ENCODE measurements at regions not wholly inside any gene's neighbourhood (a gene's known extent, or its start where the extent isn't known, plus 50 kb on each side); places are given as distances from the start of the nearest gene placed in this dataset.

DNA sequence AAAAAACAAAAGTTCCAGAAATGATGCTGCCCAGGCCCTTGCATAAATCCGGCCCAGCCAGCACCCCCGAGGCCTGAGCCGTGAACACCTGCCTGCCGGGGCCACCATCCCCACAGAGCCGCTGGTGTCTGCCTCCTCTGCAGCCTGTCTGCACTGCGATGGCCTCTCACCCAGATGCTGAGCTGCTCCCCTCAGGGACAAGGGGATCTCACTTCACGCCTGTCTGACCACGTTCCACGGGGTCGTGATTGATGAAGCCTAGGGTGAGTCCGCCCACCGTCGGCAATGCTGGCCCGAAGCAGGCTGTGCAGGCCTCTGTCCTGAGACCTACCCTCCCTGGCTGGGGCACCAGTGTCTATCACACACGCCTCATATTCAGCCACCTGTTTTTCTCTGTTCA lies 444.2 kb downstream of the EIPR1 start:
- TF ChIP-seq MYC (IDR thresholded peaks at IDR 0.05; ENCODE audit: insufficient read depth, insufficient read length, insufficient replicate concordance, low read length, severe bottlenecking) (no peak), CHD2 (IDR thresholded peaks at IDR 0.05; ENCODE audit: borderline replicate concordance, low read depth, low read length) (no peak), STAT3 (IDR thresholded peaks at IDR 0.05; ENCODE audit: low read depth, low read length) (no peak), YY1 (IDR thresholded peaks at IDR 0.05; ENCODE audit: low read depth, low read length) (no peak), POLR2AphosphoS2 (IDR thresholded peaks at IDR 0.05; ENCODE audit: low read depth, low read length) (no peak), POLR2A (IDR thresholded peaks at IDR 0.05; ENCODE audit: low read depth, low read length) (no peak), TBL1XR1 (IDR thresholded peaks at IDR 0.05; ENCODE audit: low read depth, low read length) (no peak)
- TF ChIP-seq, protein P1, sequence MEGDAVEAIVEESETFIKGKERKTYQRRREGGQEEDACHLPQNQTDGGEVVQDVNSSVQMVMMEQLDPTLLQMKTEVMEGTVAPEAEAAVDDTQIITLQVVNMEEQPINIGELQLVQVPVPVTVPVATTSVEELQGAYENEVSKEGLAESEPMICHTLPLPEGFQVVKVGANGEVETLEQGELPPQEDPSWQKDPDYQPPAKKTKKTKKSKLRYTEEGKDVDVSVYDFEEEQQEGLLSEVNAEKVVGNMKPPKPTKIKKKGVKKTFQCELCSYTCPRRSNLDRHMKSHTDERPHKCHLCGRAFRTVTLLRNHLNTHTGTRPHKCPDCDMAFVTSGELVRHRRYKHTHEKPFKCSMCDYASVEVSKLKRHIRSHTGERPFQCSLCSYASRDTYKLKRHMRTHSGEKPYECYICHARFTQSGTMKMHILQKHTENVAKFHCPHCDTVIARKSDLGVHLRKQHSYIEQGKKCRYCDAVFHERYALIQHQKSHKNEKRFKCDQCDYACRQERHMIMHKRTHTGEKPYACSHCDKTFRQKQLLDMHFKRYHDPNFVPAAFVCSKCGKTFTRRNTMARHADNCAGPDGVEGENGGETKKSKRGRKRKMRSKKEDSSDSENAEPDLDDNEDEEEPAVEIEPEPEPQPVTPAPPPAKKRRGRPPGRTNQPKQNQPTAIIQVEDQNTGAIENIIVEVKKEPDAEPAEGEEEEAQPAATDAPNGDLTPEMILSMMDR (IDR thresholded peaks at IDR 0.05 in 2 of 3, conservative IDR thresholded peaks at IDR 0.05 in 1 of 3; ENCODE audit: control insufficient read depth in 2 of 3, extremely low read depth in 1 of 3, insufficient read depth in 1 of 3, low read depth in 3 of 3, low read length in 3 of 3): no peak
- TF ChIP-seq, protein P2, sequence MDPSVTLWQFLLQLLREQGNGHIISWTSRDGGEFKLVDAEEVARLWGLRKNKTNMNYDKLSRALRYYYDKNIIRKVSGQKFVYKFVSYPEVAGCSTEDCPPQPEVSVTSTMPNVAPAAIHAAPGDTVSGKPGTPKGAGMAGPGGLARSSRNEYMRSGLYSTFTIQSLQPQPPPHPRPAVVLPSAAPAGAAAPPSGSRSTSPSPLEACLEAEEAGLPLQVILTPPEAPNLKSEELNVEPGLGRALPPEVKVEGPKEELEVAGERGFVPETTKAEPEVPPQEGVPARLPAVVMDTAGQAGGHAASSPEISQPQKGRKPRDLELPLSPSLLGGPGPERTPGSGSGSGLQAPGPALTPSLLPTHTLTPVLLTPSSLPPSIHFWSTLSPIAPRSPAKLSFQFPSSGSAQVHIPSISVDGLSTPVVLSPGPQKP (IDR thresholded peaks at IDR 0.05; ENCODE audit: low read depth, low read length): no peak

Measured in GM12878 (cell line).